Rectal smooth muscle tissue (tissue), 1 donor: ENCODE measurements at regions not wholly inside any gene's neighbourhood (a gene's known extent, or its start where the extent isn't known, plus 50 kb on each side); places are given as distances from the start of the nearest gene placed in this dataset.
"Not testable (repeated sequence)": the region's sequence is repeated elsewhere in the genome, so short reads cannot be mapped to it uniquely, and the experiment has no call there.

Experiments used
- H3K27ac ChIP-seq: one replicate; pipeline ENCODE4 v1.7.0; 2013; ENCODE audit warnings: low read depth, low read length, inconsistent platforms
- H3K27me3 ChIP-seq: one replicate; pipeline ENCODE4 v1.7.0; 2013; ENCODE audit warnings: low read length; ENCODE audit not compliant: control insufficient read depth, insufficient read depth
- H3K36me3 ChIP-seq: one replicate; pipeline ENCODE4 v1.7.0; 2013; ENCODE audit warnings: low read length; ENCODE audit not compliant: control insufficient read depth, insufficient read depth
- H3K4me1 ChIP-seq: one replicate; pipeline ENCODE4 v1.7.0; 2013; ENCODE audit warnings: low read length; ENCODE audit not compliant: control insufficient read depth, insufficient read depth
- H3K4me3 ChIP-seq: one replicate; pipeline ENCODE4 v1.7.0; 2013; ENCODE audit warnings: low read length
- H3K9ac ChIP-seq: one replicate; pipeline ENCODE4 v1.7.0; 2013; ENCODE audit warnings: low read length

DNA sequence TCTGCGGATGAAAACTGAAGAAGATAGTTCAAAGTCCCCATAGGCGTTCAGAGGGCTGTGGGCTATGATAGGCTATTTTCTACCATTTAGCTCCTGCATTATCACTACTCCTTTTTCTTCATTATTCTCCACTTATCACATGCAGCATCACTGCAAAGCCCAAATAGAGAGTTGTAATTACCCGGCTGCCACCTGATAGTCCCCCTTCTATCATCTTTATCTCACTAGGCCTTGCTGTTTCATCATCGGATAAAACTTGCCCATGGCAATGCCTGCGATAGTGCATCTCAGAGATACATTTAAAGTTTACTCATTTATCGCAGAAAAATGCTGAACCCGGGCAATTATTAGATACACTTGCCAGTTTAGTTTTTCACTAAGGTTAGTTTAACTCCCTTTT, 82.9 kb upstream of the SOX21 start:
- Histone ChIP-seq H3K27ac (no peak overlapping the region), H3K9ac (no peak overlapping the region), H3K4me3 (no peak overlapping the region), H3K27me3 (no peaks in the 10 kb centered on the region), H3K36me3 (no peaks in the 10 kb centered on the region), H3K4me1 (no peaks in the 10 kb centered on the region)

DNA sequence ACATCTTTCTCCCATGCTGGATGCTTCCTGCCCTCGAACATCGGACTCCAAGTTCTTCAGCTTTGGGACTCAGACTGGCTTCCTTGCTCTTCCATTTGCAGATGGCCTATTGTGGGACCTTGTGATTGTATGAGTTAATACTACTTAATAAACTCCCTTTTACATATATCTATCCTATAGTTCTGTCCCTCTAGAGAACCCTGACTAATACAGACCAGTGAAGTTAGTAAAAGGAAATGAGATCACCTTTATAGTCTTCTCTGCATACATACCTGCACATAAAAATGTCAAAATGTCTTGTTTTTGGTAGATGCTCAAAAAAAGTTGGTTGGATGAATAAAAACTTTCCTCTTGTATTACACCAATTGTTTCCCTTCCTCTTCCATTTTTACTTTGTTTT, 73.9 kb upstream of the SOX21 start:
- H3K4me3 ChIP-seq, H3K27ac ChIP-seq, H3K9ac ChIP-seq, H3K4me1 ChIP-seq, H3K27me3 ChIP-seq, H3K36me3 ChIP-seq: not testable (repeated sequence)

DNA sequence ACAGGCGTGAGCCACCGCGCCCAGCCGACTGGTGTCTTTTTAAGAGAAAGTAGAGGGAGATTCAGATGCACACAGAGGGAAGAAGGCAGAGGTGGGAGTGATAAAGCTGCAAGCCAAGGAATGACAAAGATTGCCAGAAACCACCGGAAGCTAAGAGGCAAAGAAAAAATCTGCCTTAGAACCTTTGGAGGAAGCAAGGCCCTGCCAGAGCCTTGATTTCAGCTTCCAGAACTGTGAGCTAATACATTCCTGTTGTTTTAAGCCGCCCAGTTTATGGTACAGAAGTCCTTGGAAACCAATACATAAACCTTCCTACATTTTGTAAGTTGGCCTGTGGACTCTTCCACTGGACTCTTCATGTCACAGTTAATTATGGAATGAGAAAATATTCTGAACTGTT, 71.7 kb upstream of the SOX21 start:
- H3K27ac ChIP-seq = no peak overlapping the region
- H3K9ac ChIP-seq = no peak overlapping the region
- no peaks in the 10 kb centered on the region for H3K36me3 ChIP-seq
- no peaks in the 10 kb centered on the region for H3K4me1 ChIP-seq
- H3K27me3 ChIP-seq = no peaks in the 10 kb centered on the region
- H3K4me3 ChIP-seq = no peak overlapping the region

DNA sequence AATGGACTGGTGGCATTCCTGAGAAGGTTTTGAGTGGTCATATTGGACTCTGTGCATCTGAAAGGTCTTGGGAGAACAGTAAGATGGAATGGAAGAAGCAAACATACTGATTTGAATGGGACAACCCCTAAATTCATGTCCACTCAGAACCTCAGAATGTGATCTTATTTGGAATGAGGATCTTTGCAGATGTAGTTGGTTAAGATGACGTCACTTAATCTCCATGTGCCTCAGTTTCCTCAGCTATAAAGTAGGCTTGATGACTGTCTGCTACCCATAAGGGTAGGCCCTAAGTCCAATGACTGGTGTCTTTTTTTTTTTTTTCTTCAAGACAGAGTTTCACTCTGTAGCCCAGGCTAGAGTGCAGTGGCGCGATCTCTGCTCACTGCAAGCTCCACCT, 71.1 kb upstream of the SOX21 start:
- Histone ChIP-seq H3K36me3 (no peaks in the 10 kb centered on the region), H3K27ac (no peak overlapping the region), H3K27me3 (no peaks in the 10 kb centered on the region)

DNA sequence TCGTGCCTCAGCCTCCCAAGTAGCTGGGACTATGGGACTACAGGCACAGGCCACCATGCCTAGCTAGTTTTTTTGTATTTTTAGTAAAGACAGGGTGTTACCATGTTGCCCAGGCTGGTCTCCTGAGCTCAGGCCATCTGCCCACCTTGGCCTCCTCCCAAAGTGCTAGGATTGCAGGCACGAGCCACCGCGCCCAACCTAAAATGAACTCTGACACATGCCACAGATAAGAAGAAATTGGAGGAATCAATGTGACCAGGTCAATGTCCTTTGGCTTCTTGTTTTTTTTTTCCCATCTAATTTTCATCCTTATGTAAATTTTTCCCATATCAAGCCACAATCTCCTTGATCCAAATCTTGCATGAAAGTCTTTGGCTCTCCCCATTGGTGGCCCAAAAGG, 68.1 kb upstream of the SOX21 start:
- H3K4me1 ChIP-seq = no peaks in the 10 kb centered on the region
- no peaks in the 10 kb centered on the region for H3K36me3 ChIP-seq
- no peak overlapping the region for H3K9ac ChIP-seq
- no peak overlapping the region for H3K4me3 ChIP-seq
- no peak overlapping the region for H3K27ac ChIP-seq
- H3K27me3 ChIP-seq = no peaks in the 10 kb centered on the region

More for the DNA sequence above, 71.1 kb upstream of the SOX21 start:
- Histone ChIP-seq H3K4me3 (no peak overlapping the region), H3K9ac (no peak overlapping the region), H3K4me1 (no peaks in the 10 kb centered on the region)

DNA sequence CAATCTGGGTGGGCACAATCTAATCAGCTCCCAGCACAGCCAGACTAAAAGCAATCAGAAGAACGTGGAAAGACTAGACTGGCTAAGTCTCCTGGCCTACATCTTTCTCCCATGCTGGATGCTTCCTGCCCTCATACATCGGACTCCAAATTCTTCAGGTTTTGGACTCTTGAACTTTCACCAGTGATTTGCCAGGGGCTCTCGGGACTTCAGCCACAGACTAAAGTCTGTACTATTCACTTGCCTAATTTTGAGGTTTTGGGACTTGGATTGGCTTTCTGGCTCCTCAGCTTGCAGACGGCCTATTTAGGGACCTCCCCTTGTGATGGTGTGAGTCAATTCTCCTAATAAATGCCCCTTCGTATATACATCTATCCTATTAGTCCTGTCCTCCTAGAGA, 66.6 kb upstream of the SOX21 start:
- Histone ChIP-seq H3K4me1 (no peaks in the 10 kb centered on the region), H3K27me3 (no peaks in the 10 kb centered on the region), H3K9ac (no peak overlapping the region), H3K4me3 (no peak overlapping the region), H3K27ac (no peak overlapping the region), H3K36me3 (no peaks in the 10 kb centered on the region)

DNA sequence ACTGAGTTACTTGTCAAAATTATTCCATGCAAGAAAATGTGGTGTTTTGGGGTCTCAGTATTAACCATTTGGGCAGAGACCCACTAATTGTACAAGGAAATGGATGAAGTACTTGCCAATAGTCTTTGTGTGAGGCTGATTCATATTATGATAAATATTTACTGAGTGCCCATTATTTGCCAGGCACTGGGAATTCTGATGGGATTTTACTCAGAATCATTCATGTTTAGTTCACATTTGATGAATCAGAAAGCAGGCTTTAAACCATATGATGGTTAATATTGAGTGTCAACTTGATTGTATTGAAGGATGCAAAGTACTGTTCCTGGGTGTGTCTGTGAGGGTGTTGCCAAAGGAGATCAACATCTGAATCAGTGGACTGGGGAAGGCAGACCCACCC, 66.2 kb upstream of the SOX21 start:
- Histone ChIP-seq H3K4me1 (no peaks in the 10 kb centered on the region), H3K9ac (no peak overlapping the region), H3K4me3 (no peak overlapping the region), H3K27me3 (no peaks in the 10 kb centered on the region), H3K27ac (no peak overlapping the region), H3K36me3 (no peaks in the 10 kb centered on the region)

DNA sequence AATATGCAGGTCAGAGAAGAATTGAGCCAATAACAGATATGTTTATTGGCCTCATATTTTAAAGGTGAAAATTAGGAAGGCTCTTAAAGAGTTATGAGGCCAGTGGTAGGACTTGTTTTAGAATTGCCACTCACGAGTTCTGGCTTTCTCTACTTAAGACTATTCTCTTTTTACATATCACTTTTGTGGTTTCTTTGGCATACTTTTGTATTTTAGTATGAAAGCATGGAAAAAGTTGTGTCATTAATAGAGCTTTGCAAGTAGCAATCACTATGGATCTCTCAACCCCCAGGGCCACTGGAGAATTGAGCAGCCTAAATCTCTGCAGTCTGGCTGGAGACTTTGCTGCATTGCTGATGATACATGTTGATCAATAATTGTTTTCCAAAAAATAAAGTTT, 64.6 kb upstream of the SOX21 start:
- no peak overlapping the region for H3K27ac ChIP-seq
- H3K36me3 ChIP-seq = no peaks in the 10 kb centered on the region
- H3K27me3 ChIP-seq = no peaks in the 10 kb centered on the region
- no peak overlapping the region for H3K9ac ChIP-seq
- no peaks in the 10 kb centered on the region for H3K4me1 ChIP-seq
- no peak overlapping the region for H3K4me3 ChIP-seq

DNA sequence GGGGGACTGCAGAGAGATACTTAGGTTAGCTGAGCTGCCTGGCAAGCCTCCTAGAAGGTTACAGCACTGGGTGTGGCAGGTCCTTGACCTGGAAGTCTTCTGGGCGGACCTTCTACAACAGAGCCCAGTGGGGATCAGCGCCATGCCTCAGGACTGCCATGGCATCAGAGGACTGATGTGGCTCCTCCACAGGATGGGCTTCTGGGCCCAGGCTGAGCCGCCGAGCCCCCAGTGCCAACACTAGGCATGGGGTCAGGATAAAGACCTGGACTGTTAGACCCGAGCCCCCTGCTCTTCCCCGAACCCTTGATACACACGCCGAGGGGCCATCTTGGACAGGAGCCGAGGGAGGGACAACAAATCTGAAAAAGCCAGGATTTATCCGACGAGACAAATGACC, 64.0 kb upstream of the SOX21 start:
- Histone ChIP-seq H3K27me3 (no peaks in the 10 kb centered on the region), H3K4me3 (no peak overlapping the region), H3K9ac (no peak overlapping the region), H3K36me3 (no peaks in the 10 kb centered on the region), H3K4me1 (no peaks in the 10 kb centered on the region), H3K27ac (no peak overlapping the region)

DNA sequence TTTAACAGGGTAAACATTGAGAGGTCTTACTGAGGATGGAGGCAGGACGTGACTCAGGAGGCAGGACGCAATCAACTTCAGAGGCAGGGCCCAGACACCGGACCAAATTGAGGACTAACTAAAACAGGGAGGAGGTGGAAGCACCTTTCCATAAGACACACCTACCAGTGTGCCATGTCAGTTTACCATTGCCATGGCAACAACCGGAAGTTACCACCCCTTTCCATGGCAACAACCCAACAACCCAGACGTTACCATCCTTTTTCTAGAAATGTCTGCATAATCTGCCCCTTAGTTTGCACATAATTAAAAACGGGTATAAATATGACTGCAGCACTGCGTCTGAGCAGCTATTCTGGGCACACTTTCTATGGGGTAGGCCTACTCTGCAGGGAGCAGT, 53.5 kb upstream of the SOX21 start:
- H3K9ac ChIP-seq = no peak overlapping the region
- no peaks in the 10 kb centered on the region for H3K36me3 ChIP-seq
- H3K4me3 ChIP-seq = no peak overlapping the region
- no peaks in the 10 kb centered on the region for H3K4me1 ChIP-seq
- no peak overlapping the region for H3K27ac ChIP-seq
- no peaks in the 10 kb centered on the region for H3K27me3 ChIP-seq

DNA sequence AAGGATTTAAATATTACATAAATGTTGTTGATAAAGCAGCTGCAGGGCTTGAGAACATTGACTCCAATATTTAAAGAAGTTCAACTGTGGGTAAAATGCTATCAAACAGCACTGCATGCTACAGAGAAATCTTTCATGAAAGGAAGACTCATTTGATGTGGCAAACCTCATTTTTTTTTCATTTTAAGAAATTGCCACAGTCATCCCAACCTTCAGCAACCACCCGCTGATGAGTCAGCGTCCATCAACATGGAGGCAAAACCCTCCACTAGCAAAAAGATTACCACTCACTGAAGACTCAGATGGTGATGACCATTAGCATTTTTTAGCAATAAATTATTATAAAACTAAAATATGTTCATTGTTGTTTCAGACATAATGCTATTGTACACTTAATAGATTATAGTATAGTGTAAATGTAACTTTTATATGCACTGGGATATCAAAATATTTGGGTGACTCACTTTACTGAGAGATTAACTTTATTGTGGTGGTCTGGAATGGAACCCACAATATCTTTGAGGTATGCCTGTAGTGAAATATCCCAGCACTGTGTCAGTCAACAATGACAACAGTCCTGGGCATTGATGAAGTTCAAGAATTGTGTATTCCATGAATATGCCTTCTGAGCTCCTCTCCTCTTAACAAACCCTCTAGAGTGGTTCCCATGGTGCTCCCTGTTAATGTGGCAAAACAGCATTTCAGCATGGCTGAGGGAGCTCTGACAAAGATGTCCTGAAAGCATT, 52.4 kb upstream of the SOX21 start:
- no peak overlapping the region for H3K27ac ChIP-seq
- no peaks in the 10 kb centered on the region for H3K27me3 ChIP-seq
- no peaks in the 10 kb centered on the region for H3K4me1 ChIP-seq
- no peak overlapping the region for H3K9ac ChIP-seq
- no peak overlapping the region for H3K4me3 ChIP-seq
- no peaks in the 10 kb centered on the region for H3K36me3 ChIP-seq
